ENCODE measurements at regions not wholly inside any gene's neighbourhood (a gene's known extent, or its start where the extent isn't known, plus 50 kb on each side); places are given as distances from the start of the nearest gene placed in this dataset.

DNA sequence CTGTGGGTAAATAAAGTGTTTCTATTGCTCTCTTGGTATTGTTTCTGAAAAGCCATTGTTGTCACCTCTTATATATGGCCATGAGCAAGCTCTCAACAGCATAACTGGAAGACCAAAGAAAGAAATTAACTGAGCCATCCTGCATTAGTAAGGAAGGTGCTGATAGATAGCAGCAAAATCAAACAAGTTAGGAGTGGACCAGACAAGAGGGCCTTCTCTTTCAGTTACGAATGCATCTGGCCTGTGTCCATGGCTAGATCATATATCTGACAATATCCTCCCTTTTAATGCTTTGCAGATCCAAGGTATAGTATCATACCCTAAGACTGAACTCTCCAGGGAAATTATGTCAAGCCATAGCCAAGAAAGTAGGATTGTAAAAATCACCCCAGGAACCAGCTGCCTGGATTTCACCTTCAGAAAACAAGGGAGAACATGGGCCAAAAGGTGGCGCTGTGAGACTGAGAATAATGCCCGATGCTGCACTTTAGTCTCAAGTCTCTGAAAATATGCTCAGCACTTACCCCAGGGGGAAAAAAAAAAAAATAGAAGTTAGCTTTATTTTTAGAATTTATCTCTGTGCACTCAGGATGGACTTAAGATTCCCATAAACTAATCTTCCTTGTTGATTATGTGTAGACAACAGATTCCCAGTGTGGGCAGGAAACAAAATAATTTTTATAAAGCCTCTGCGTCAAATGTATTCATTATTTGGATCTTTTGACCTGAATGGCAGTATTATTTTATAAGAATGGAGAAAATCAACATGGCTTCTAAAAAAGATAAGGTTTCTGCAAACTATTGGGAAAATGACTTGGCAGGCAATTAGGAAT lies 415.1 kb downstream of the ETS1 start:
- TF ChIP-seq, protein P1, sequence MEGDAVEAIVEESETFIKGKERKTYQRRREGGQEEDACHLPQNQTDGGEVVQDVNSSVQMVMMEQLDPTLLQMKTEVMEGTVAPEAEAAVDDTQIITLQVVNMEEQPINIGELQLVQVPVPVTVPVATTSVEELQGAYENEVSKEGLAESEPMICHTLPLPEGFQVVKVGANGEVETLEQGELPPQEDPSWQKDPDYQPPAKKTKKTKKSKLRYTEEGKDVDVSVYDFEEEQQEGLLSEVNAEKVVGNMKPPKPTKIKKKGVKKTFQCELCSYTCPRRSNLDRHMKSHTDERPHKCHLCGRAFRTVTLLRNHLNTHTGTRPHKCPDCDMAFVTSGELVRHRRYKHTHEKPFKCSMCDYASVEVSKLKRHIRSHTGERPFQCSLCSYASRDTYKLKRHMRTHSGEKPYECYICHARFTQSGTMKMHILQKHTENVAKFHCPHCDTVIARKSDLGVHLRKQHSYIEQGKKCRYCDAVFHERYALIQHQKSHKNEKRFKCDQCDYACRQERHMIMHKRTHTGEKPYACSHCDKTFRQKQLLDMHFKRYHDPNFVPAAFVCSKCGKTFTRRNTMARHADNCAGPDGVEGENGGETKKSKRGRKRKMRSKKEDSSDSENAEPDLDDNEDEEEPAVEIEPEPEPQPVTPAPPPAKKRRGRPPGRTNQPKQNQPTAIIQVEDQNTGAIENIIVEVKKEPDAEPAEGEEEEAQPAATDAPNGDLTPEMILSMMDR (IDR thresholded peaks at IDR 0.05; ENCODE audit: low read depth, low read length) = peak; percentile 84
- TF ChIP-seq EZH2phosphoT487 (IDR thresholded peaks at IDR 0.05; ENCODE audit: low read depth) = no peak

Data from OCI-LY3 (cell line).